Peyer's patch (tissue), 4 donors: ENCODE measurements at regions not wholly inside any gene's neighbourhood (a gene's known extent, or its start where the extent isn't known, plus 50 kb on each side); places are given as distances from the start of the nearest gene placed in this dataset.
"Not testable (repeated sequence)": the region's sequence is repeated elsewhere in the genome, so short reads cannot be mapped to it uniquely, and the experiment has no call there.

Source experiments
- DNase-seq, 3 donors: peaks; one replicate each; pipeline ENCODE4 v3.0.0-alpha.2; 2017 to 2019
- H3K27ac ChIP-seq, 4 donors: fragments of 200-600 bp; sonication (generic); one replicate each; pipeline ENCODE4 v1.5.1; 2016 to 2019
- H3K27me3 ChIP-seq, 2 donors: fragments of 200-600 bp; sonication (generic); one replicate each; pipeline ENCODE4 v1.5.1; 2019
- H3K36me3 ChIP-seq, 3 donors: fragments of 200-600 bp; sonication (generic); one replicate each; pipeline ENCODE4 v1.5.1; 2016 to 2019
- H3K4me1 ChIP-seq, 4 donors: fragments of 200-600 bp; sonication (generic); one replicate each; pipeline ENCODE4 v1.5.1; 2016 to 2019
- H3K4me3 ChIP-seq, 4 donors: fragments of 200-600 bp; sonication (generic); 1 replicate in 3 of 4; 2 replicates in 1 of 4; pipeline ENCODE4 v1.5.1; 2016 to 2019; ENCODE audit warnings: mild to moderate bottlenecking in 1 of 4
- H3K9me3 ChIP-seq, 4 donors: fragments of 200-600 bp; sonication (generic); one replicate each; pipeline ENCODE4 v1.5.1; 2016 to 2019; ENCODE audit warnings: mild to moderate bottlenecking in 1 of 4
- POLR2A ChIP-seq, 2 donors: fragments of 450-650 bp; IDR thresholded peaks; one replicate each; pipeline ENCODE4 v1.5.1; 2017; ENCODE audit warnings: antibody characterized with exemption in 2 of 2, mild to moderate bottlenecking in 2 of 2, moderate library complexity in 2 of 2
- TF ChIP-seq, protein P1 (sequence below), 6 experiments: fragments of 450-650 bp in 4 of 6; fragments of 200-600 bp in 2 of 6; sonication (generic) in 1 of 6; IDR thresholded peaks; one replicate each; pipeline ENCODE4 v1.5.1; 2017 to 2019; ENCODE audit warnings: antibody characterized with exemption in 6 of 6, mild to moderate bottlenecking in 3 of 6, moderate library complexity in 1 of 6

DNA sequence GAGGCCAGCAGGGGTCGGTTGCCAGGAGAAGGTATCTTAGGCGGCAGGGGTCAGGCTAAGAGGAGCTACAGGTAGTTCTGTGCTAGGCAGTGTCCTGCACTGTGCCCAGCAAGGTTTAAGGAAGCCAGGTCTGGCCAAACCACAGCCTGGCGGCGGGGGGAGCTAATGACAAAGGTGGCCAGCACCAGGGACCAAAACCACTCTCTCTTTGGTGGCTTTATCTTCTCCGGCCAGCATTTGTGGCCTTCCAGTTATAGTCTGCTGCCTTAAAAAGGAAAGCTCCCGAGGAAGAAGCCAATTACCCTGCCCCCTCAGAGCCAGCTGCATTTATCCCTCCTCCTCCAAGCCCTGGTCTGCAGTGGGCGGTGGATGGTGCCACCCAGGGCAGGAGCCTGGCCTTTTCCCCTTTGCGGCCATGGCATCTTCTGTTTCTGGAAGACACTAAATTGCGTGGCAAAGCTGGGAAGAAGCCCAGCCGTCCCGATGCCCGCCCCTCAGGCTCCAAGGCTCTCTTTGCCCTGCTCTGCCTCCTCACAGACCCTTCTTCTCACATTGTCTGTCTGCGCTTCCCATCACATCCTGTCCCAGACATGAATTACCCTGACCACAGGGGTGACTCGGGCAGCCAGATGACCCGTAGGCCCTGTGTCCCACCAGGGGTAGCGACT lies 94.6 kb downstream of the EN1 start:
- no peak overlapping the region for H3K27ac ChIP-seq
- no peaks in the 10 kb centered on the region for H3K4me1 ChIP-seq
- no peaks in the 10 kb centered on the region for H3K27me3 ChIP-seq
- no peak for TF ChIP-seq POLR2A (IDR thresholded peaks at IDR 0.05)
- TF ChIP-seq, protein P1, sequence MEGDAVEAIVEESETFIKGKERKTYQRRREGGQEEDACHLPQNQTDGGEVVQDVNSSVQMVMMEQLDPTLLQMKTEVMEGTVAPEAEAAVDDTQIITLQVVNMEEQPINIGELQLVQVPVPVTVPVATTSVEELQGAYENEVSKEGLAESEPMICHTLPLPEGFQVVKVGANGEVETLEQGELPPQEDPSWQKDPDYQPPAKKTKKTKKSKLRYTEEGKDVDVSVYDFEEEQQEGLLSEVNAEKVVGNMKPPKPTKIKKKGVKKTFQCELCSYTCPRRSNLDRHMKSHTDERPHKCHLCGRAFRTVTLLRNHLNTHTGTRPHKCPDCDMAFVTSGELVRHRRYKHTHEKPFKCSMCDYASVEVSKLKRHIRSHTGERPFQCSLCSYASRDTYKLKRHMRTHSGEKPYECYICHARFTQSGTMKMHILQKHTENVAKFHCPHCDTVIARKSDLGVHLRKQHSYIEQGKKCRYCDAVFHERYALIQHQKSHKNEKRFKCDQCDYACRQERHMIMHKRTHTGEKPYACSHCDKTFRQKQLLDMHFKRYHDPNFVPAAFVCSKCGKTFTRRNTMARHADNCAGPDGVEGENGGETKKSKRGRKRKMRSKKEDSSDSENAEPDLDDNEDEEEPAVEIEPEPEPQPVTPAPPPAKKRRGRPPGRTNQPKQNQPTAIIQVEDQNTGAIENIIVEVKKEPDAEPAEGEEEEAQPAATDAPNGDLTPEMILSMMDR (IDR thresholded peaks at IDR 0.05): no peak
- no peaks in the 10 kb centered on the region for H3K9me3 ChIP-seq
- H3K36me3 ChIP-seq: no peaks in the 10 kb centered on the region
- H3K4me3 ChIP-seq: no peak overlapping the region
- no peak for DNase-seq

DNA sequence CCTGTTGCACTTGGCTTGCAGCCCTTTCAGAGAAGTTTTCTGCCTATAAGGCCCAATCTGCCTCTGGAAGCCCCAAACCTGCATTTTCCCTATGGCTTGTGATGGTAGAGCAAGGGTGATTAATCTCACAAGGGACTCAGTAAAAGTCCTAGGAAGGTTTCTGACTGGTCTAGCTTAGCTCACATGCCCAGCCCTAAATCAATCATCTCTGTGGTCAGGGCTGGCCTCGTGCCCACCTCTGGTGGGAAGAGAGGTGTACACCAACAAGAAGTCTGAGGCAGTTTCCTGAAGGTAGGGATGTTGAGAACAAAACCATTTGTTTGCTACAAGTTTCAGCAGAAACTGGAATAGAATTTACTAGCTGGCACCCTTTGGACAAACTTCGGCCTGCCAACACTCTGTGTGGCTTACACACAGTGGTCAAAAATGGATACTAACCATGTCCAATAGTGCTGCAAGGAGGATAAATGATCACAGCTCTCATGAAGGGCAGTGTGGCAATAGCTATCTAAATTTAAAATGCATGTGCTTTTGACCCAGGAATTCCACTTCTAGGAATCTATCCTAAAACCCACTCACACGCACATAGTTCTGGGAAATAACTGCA lies 96.4 kb downstream of the EN1 start:
- TF ChIP-seq, protein P1 (IDR thresholded peaks at IDR 0.05): no peak
- TF ChIP-seq POLR2A (IDR thresholded peaks at IDR 0.05): no peak
- DNase-seq: no peak
- Histone ChIP-seq H3K27me3 (no peaks in the 10 kb centered on the region), H3K36me3 (no peaks in the 10 kb centered on the region), H3K9me3 (no peaks in the 10 kb centered on the region), H3K4me1 (no peaks in the 10 kb centered on the region), H3K27ac (no peak overlapping the region), H3K4me3 (no peak overlapping the region)

DNA sequence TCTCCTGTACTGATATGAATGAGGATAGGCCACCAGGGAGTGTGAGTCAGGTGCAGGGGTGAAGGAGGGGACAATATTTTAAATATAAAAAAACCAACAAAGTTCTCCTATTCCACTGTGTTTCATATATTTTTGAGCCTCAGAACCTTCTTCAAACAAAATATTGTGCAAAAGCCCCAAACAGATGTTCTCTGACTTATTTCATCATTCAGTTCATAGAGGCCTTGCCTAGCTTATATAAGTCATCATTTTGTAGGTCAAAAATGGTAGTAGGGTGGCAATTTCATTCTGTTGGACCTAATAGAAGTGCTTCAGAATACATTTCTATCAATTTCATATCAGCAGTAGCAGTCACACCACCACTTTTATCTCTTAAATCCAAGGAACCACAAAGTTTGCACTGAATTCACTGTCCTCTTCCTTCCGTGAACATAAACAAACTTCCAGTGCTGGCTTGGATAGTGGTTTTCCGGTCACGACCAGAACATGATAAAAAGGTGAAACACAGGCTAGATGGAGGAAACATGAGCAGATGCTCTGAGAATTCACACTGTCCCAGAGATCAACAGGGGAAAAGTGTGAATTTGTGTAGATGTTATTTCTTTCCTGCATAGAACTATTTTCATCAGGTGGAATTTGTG lies 99.1 kb downstream of the EN1 start:
- no peaks in the 10 kb centered on the region for H3K27me3 ChIP-seq
- H3K4me1 ChIP-seq: no peaks in the 10 kb centered on the region
- DNase-seq: no peak
- H3K9me3 ChIP-seq: peaks cover 0 to 7% (median 2%) of the 10 kb centered on the region in 4 donors
- no peaks in the 10 kb centered on the region for H3K36me3 ChIP-seq
- H3K27ac ChIP-seq: no peak overlapping the region
- TF ChIP-seq, protein P1 (IDR thresholded peaks at IDR 0.05): no peak
- no peak for TF ChIP-seq POLR2A (IDR thresholded peaks at IDR 0.05)
- no peak overlapping the region for H3K4me3 ChIP-seq

DNA sequence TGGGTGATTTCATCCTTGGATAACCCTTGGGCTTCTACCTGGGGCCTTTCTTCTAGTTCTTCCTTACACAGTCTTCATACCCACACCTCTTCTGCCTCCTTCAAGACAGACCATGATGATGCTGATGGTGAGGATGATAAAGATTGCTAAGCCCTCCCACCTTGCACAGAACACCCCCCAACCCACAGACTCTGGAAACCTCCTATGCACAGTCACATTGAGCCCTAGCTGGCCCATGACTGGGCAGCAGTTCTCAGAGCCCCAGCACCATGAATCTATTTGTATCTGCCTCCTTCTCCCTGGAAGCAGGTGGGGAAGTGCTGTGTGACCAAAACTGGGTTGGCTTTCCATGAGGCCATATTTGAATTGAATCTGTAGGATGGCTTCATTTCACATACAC lies 99.8 kb downstream of the EN1 start:
- peaks cover 0 to 7% (median 2%) of the 10 kb centered on the region in 4 donors for H3K9me3 ChIP-seq
- no peak for DNase-seq
- no peak overlapping the region for H3K4me3 ChIP-seq
- no peaks in the 10 kb centered on the region for H3K27me3 ChIP-seq
- no peak overlapping the region for H3K27ac ChIP-seq
- H3K36me3 ChIP-seq: no peaks in the 10 kb centered on the region
- H3K4me1 ChIP-seq: no peaks in the 10 kb centered on the region
- TF ChIP-seq, protein P1 (IDR thresholded peaks at IDR 0.05): no peak
- TF ChIP-seq POLR2A (IDR thresholded peaks at IDR 0.05): no peak

DNA sequence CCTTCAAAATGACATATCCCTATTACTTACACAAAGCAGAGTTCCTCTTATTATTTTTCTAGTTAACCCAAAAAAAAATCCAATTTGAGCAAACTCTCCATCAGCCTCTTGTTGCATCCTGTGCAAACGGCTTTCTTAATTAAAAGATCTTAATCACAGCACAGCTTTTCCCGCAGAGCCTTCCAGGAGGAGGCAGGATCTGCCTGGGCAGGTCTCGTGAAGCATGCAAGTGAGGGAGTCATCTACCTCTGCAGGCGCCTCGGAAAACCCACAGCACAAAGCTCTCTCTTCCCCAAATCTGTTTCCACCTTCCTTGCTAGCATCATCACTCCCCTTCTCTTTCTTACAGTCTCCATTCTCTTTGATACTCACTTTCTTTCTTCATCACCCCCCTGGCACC lies 100.4 kb downstream of the EN1 start:
- Histone ChIP-seq H3K27me3 (no peaks in the 10 kb centered on the region), H3K4me3 (no peak overlapping the region), H3K4me1 (no peaks in the 10 kb centered on the region), H3K36me3 (no peaks in the 10 kb centered on the region), H3K27ac (no peak overlapping the region), H3K9me3 (peaks cover 0 to 7% (median 2%) of the 10 kb centered on the region in 4 donors)
- DNase-seq: no peak
- TF ChIP-seq, protein P1 (IDR thresholded peaks at IDR 0.05): no peak
- no peak for TF ChIP-seq POLR2A (IDR thresholded peaks at IDR 0.05)

DNA sequence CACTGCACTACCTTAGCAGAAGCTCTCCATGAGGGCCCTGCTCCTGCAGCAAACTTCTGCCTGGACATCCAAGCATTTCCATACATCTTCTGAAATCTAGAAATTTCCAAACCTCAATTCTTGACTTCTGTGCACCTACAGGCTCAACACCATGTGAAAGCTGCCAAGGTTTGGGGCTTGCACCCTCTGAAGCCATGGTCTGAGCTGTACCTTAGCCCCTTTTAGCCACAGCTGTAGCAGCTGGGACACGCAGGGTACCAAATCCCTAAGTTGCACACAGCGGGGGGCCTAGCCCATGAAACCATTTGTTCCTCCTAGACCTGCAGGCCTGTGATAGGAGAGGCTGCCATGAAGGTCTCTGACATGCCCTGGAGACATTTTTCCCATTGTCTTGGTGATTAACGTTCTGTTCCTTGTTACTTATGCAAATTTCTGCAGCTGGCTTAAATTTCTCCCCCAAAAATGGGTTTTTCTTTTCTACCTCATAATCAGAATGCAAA lies 102.7 kb downstream of the EN1 start:
- H3K27me3 ChIP-seq, DNase-seq, H3K36me3 ChIP-seq, H3K4me1 ChIP-seq, H3K9me3 ChIP-seq, H3K4me3 ChIP-seq, H3K27ac ChIP-seq: not testable (repeated sequence)
